K562 (cell line): ENCODE measurements at regions not wholly inside any gene's neighbourhood (a gene's known extent, or its start where the extent isn't known, plus 50 kb on each side); places are given as distances from the start of the nearest gene placed in this dataset.

Experiments used
- ATAC-seq: fragments of 200-7000 bp; cut with Tn5 transposase; 3 replicates; pipeline ENCODE4 v1.9.1; 2020; ENCODE audit warnings: moderate library complexity
- BruUV-seq: library from RNA; stranded (reverse); fragments of 400-500 nt; replicated peaks from 2 replicates; lab custom pipeline; 2021; lab: Mats Ljungman, UMichigan
- CTCF ChIA-PET: fragments of 300-600 bp; formaldehyde crosslinking; extraction: SDS; loops from one replicate; lab custom pipeline; 2021; ENCODE audit warnings: low intra/inter-chr PET ratio; lab: Yijun Ruan, JAX
- POLR2A ChIA-PET: fragments of 300-600, 350-650 bp; sonication (Branson Sonifier 250); formaldehyde crosslinking; extraction: SDS; loops from one replicate; lab custom pipeline; 2021; ENCODE audit warnings: antibody characterized with exemption, inconsistent platforms; lab: Yijun Ruan, JAX
- DNase-seq, 4 experiments: peaks; one replicate each; pipeline versions ENCODE4 v3.0.0 to v3.0.0-alpha.2; 2011 to 2018; ENCODE audit warnings: low spot score in 3 of 4, mixed read lengths in 3 of 4; ENCODE audit errors: extremely low read depth in 1 of 4
- FAIRE-seq: peaks from 2 replicates; lab custom pipeline; 2011; peaks lifted over from hg19 to GRCh38; lab: Jason Lieb, UNC
- H2AFZ ChIP-seq: 2 replicates; pipeline ENCODE4 v1.6.0; 2011; ENCODE audit warnings: low read depth, low read length, control low read depth, inconsistent platforms
- H3K27ac ChIP-seq: fragments of 200-600 bp; 3 replicates; pipeline ENCODE4 v1.8.0; 2011; ENCODE audit warnings: low read depth, mild to moderate bottlenecking, control low read depth, inconsistent platforms, low read length, moderate library complexity, mixed read lengths; ENCODE audit errors: extremely low read depth
- H3K27me3 ChIP-seq, 2 experiments: fragments of 300-600 bp in 1 of 2; 2 replicates in 1 of 2; 3 replicates in 1 of 2; pipeline versions ENCODE4 v1.6.0 to v1.8.0; 2011; ENCODE audit warnings: inconsistent platforms in 2 of 2, low read length in 2 of 2, mild to moderate bottlenecking in 1 of 2, mixed read lengths in 1 of 2, moderate library complexity in 1 of 2; ENCODE audit not compliant: control insufficient read depth in 2 of 2, insufficient read depth in 2 of 2
- H3K36me3 ChIP-seq: fragments of 300-600 bp; 3 replicates; pipeline ENCODE4 v1.8.0; 2011; ENCODE audit warnings: mild to moderate bottlenecking, low read length, inconsistent platforms; ENCODE audit not compliant: control insufficient read depth, insufficient read depth
- H3K4me1 ChIP-seq, 2 experiments: fragments of 200-600 bp in 1 of 2; replicated peaks in 1 of 2; 2 replicates in 1 of 2; 3 replicates in 1 of 2; pipeline versions ENCODE4 v1.5.1 to v1.8.0; 2011; ENCODE audit warnings: inconsistent platforms in 2 of 2, low read length in 2 of 2, mild to moderate bottlenecking in 1 of 2, mixed read lengths in 1 of 2, moderate library complexity in 1 of 2; ENCODE audit not compliant: control insufficient read depth in 2 of 2, insufficient read depth in 2 of 2
- H3K4me2 ChIP-seq: 2 replicates; pipeline ENCODE4 v1.6.1; 2011; ENCODE audit warnings: low read length, control low read depth, inconsistent platforms, mixed read lengths; ENCODE audit not compliant: insufficient read depth
- H3K4me3 ChIP-seq: fragments of 200-600 bp; sonication (generic), shearing (Covaris generic); 2 replicates; pipeline ENCODE4 v1.5.1; 2016; ENCODE audit warnings: control low read depth, inconsistent platforms
- H3K79me2 ChIP-seq: fragments of 200-600 bp; 3 replicates; pipeline ENCODE4 v1.8.0; 2011; ENCODE audit warnings: low read length, inconsistent platforms; ENCODE audit not compliant: control insufficient read depth, insufficient read depth
- H3K9ac ChIP-seq, 2 experiments: 2 replicates each; pipeline versions ENCODE4 v1.6.0 to v1.6.1; 2011; ENCODE audit warnings: low read depth in 2 of 2, low read length in 2 of 2, control low read depth in 1 of 2, inconsistent platforms in 1 of 2, mild to moderate bottlenecking in 1 of 2, mixed read lengths in 1 of 2; ENCODE audit not compliant: insufficient read depth in 1 of 2
- H3K9me1 ChIP-seq: one replicate; pipeline ENCODE4 v1.6.0; 2011; ENCODE audit warnings: inconsistent platforms, mild to moderate bottlenecking, low read length, moderate library complexity; ENCODE audit not compliant: control insufficient read depth, insufficient read depth
- H3K9me3 ChIP-seq: replicated peaks from 2 replicates; pipeline ENCODE4 v1.5.1; 2011; ENCODE audit warnings: low read depth, low read length, inconsistent platforms; ENCODE audit not compliant: control insufficient read depth, insufficient read depth
- H4K20me1 ChIP-seq: replicated peaks from 2 replicates; pipeline ENCODE4 v1.6.1; 2011; ENCODE audit warnings: low read length, inconsistent platforms, mixed read lengths; ENCODE audit not compliant: control insufficient read depth, insufficient read depth
- HNRNPL ChIP-seq: fragments of 200-400 bp; formaldehyde crosslinking; IDR thresholded peaks from 2 replicates; pipeline ENCODE4 v1.6.1; 2017; ENCODE audit warnings: low read depth, mild to moderate bottlenecking, low read length
- NFIX ChIP-seq: fragments of 250-450 bp; sonication (Bioruptor Pico); IDR thresholded peaks from 2 replicates; pipeline ENCODE4 v1.4.0; 2020; ENCODE audit warnings: low read depth, mild to moderate bottlenecking, moderate library complexity
- ZNF124 ChIP-seq: sonication (generic); formaldehyde crosslinking; IDR thresholded peaks from 2 replicates; pipeline ENCODE4 v1.8.1; 2022; ENCODE audit warnings: missing genetic modification reagents
- ZNF165 ChIP-seq: fragments of 250-450 bp; sonication (Bioruptor Pico); IDR thresholded peaks from 2 replicates; pipeline ENCODE4 v1.4.0; 2020; ENCODE audit warnings: borderline replicate concordance
- WGBS: fragments of 100-300 bp; shearing (Covaris generic); methylation state at CpG from one replicate; pipeline ENCODE4 v1.1.6; 2016; ENCODE audit warnings: low coverage, mixed read lengths; ENCODE audit not compliant: insufficient coverage; ENCODE audit errors: missing lambda C conversion rate; 5-methylcytosine and 5-hydroxymethylcytosine counted together
- in situ Hi-C: fragments of 300-500 bp; cut with MboI; formaldehyde crosslinking; loops from 4 replicates; pipeline ENCODE4 v1.15.0; 2018; ENCODE audit warnings: inconsistent platforms, mixed read lengths
- intact Hi-C: fragments of 100-400 bp; cut with micrococcal nuclease; formaldehyde crosslinking; loops from 2 replicates; pipeline ENCODE4 v1.14.2; 2022
- TF ChIP-seq, protein P1 (sequence below): sonication (generic); formaldehyde crosslinking; IDR thresholded peaks from 2 replicates; pipeline ENCODE4 v1.8.1; 2023; ENCODE audit warnings: missing genetic modification reagents, mild to moderate bottlenecking, borderline replicate concordance
- TF ChIP-seq, protein P2 (sequence below): fragments of 450-650 bp; IDR thresholded peaks from 2 replicates; pipeline ENCODE4 v1.6.1; 2018; ENCODE audit warnings: mild to moderate bottlenecking, low read depth; ENCODE audit not compliant: partially characterized antibody
- TF ChIP-seq, protein P3 (sequence below), 2 experiments: IDR thresholded peaks; 2 replicates each; pipeline ENCODE4 v1.6.1; 2011; ENCODE audit warnings: borderline replicate concordance in 1 of 2, control low read depth in 1 of 2, low read depth in 1 of 2, low read length in 1 of 2, mild to moderate bottlenecking in 1 of 2, mixed read lengths in 1 of 2, moderate library complexity in 1 of 2; ENCODE audit not compliant: insufficient read depth in 1 of 2, insufficient read length in 1 of 2, poor library complexity in 1 of 2, severe bottlenecking in 1 of 2; ENCODE audit errors: extremely low read depth in 1 of 2

DNA sequence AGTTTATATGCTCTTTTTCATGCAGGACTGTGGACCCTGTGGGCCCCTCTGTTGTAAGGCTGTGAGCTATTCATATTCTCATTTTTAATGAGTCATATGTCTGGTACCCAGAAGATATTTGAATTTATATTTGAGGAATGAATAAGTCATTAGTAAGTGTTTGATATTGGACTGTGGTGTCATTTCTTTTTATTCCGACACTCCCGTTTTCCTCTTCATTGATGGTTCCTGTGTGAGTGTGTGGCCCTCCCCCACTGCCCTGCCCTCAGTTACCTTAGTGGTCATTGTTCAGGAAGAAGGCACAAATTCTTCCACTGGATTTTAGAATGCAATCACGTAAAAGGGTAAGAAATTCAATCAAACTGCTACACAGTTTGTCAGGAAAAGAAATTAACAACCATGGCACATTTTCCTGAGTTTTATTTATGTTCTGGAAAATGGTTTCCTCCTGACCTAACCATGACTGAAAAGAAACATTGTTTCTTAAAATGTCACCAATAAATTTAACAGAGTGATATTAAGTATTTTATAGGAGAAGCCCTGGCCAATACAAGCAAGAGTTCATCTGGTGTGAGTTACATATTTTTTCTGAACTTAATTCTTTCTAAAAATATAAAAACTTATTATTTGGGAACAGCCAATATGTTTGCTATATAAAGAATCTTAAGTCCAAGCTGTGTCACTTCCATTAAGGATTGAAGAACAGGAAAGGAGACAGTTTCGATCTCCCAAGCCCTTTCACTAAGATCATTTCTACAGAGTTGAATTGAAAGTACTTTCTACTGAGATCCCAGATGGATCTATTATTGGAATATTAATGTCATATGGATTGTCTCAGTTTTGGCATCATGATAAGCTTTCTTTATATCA lies 370.5 kb upstream of the ANXA10 start:
- WGBS, result 1% methylated on average over 4 of the region's 4 CpGs
- H3K4me3 ChIP-seq, result no peak overlapping the region
- FAIRE-seq (no peak), DNase-seq (no peak), ATAC-seq (no peak)
- intact Hi-C loops, result no loop called here
- H3K4me2 ChIP-seq, result no peak overlapping the region
- no peaks in the 10 kb centered on the region for H3K9me3 ChIP-seq
- no peaks in the 10 kb centered on the region for H3K36me3 ChIP-seq
- no peak overlapping the region for H3K9ac ChIP-seq
- ChIA-PET POLR2A (no interaction called here), CTCF (no interaction called here)
- no peak overlapping the region for H3K27ac ChIP-seq
- H4K20me1 ChIP-seq, result no peaks in the 10 kb centered on the region
- TF ChIP-seq NFIX (CRISPR knock-in tag) (no peak), ZNF124 (no peak), ZNF165 (no peak), HNRNPL (no peak)
- TF ChIP-seq, protein P1, sequence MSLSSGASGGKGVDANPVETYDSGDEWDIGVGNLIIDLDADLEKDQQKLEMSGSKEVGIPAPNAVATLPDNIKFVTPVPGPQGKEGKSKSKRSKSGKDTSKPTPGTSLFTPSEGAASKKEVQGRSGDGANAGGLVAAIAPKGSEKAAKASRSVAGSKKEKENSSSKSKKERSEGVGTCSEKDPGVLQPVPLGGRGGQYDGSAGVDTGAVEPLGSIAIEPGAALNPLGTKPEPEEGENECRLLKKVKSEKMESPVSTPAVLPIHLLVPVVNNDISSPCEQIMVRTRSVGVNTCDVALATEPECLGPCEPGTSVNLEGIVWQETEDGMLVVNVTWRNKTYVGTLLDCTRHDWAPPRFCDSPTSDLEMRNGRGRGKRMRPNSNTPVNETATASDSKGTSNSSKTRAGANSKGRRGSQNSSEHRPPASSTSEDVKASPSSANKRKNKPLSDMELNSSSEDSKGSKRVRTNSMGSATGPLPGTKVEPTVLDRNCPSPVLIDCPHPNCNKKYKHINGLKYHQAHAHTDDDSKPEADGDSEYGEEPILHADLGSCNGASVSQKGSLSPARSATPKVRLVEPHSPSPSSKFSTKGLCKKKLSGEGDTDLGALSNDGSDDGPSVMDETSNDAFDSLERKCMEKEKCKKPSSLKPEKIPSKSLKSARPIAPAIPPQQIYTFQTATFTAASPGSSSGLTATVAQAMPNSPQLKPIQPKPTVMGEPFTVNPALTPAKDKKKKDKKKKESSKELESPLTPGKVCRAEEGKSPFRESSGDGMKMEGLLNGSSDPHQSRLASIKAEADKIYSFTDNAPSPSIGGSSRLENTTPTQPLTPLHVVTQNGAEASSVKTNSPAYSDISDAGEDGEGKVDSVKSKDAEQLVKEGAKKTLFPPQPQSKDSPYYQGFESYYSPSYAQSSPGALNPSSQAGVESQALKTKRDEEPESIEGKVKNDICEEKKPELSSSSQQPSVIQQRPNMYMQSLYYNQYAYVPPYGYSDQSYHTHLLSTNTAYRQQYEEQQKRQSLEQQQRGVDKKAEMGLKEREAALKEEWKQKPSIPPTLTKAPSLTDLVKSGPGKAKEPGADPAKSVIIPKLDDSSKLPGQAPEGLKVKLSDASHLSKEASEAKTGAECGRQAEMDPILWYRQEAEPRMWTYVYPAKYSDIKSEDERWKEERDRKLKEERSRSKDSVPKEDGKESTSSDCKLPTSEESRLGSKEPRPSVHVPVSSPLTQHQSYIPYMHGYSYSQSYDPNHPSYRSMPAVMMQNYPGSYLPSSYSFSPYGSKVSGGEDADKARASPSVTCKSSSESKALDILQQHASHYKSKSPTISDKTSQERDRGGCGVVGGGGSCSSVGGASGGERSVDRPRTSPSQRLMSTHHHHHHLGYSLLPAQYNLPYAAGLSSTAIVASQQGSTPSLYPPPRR (CRISPR knock-in tag), result no peak
- TF ChIP-seq, protein P2, sequence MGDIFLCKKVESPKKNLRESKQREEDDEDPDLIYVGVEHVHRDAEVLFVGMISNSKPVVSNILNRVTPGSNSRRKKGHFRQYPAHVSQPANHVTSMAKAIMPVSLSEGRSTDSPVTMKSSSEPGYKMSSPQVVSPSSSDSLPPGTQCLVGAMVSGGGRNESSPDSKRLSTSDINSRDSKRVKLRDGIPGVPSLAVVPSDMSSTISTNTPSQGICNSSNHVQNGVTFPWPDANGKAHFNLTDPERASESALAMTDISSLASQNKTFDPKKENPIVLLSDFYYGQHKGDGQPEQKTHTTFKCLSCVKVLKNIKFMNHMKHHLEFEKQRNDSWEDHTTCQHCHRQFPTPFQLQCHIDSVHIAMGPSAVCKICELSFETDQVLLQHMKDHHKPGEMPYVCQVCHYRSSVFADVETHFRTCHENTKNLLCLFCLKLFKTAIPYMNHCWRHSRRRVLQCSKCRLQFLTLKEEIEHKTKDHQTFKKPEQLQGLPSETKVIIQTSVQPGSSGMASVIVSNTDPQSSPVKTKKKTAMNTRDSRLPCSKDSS, result no peak
- TF ChIP-seq, protein P3, sequence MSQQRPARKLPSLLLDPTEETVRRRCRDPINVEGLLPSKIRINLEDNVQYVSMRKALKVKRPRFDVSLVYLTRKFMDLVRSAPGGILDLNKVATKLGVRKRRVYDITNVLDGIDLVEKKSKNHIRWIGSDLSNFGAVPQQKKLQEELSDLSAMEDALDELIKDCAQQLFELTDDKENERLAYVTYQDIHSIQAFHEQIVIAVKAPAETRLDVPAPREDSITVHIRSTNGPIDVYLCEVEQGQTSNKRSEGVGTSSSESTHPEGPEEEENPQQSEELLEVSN (IDR thresholded peaks at IDR 0.05; ENCODE audit: borderline replicate concordance in 1 of 2, extremely low read depth in 1 of 2, insufficient read depth in 1 of 2, insufficient read length in 1 of 2, low read depth in 1 of 2, low read length in 1 of 2, poor library complexity in 1 of 2, severe bottlenecking in 1 of 2), result no peak
- no peaks in the 10 kb centered on the region for H3K27me3 ChIP-seq
- H3K4me1 ChIP-seq, result no peaks in the 10 kb centered on the region
- no peak overlapping the region for H2AFZ ChIP-seq
- no peaks in the 10 kb centered on the region for H3K9me1 ChIP-seq
- in situ Hi-C loops, result no loop called here
- no peaks in the 10 kb centered on the region for H3K79me2 ChIP-seq
- no TSS peak for BruUV-seq
